ENCODE measurements at regions not wholly inside any gene's neighbourhood (a gene's known extent, or its start where the extent isn't known, plus 50 kb on each side); places are given as distances from the start of the nearest gene placed in this dataset.

DNA sequence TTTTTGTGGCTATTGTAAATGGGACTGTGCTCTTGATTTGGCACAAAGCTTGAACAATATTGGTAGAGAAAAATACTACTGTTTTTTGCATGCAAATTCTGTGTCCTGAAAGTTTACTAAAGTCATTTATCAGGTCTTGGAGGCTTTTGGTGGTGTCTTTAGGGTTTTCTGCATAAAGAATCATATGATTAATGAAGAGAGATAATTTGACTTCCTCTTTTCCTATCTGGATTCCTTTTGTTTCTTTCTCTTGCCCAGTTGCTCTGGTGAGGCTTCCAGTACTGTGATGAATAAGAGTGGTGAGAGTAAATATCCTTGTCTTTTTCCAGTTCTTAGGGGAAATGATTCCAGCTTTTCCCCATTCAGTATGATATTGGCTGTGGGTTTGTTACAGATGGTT is 1166.7 kb downstream of the NCAM2 start:
- TF ChIP-seq, protein P1, sequence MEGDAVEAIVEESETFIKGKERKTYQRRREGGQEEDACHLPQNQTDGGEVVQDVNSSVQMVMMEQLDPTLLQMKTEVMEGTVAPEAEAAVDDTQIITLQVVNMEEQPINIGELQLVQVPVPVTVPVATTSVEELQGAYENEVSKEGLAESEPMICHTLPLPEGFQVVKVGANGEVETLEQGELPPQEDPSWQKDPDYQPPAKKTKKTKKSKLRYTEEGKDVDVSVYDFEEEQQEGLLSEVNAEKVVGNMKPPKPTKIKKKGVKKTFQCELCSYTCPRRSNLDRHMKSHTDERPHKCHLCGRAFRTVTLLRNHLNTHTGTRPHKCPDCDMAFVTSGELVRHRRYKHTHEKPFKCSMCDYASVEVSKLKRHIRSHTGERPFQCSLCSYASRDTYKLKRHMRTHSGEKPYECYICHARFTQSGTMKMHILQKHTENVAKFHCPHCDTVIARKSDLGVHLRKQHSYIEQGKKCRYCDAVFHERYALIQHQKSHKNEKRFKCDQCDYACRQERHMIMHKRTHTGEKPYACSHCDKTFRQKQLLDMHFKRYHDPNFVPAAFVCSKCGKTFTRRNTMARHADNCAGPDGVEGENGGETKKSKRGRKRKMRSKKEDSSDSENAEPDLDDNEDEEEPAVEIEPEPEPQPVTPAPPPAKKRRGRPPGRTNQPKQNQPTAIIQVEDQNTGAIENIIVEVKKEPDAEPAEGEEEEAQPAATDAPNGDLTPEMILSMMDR (IDR thresholded peaks at IDR 0.05): no peak
- TF ChIP-seq ZFX (IDR thresholded peaks at IDR 0.05; ENCODE audit: borderline replicate concordance): no peak

All from 22Rv1 (cell line).